Activated naive CD4-positive, alpha-beta T cell treated with anti-CD3 and anti-CD28 coated beads, Interleukin-2, amount 10 ng/mL, durations not matched to agents 7 days and 5 days (primary cell): ENCODE measurements at regions not wholly inside any gene's neighbourhood (a gene's known extent, or its start where the extent isn't known, plus 50 kb on each side); places are given as distances from the start of the nearest gene placed in this dataset.
"Not testable (repeated sequence)": the region's sequence is repeated elsewhere in the genome, so short reads cannot be mapped to it uniquely, and the experiment has no call there.

Experiments
- CTCF ChIA-PET: fragments of 350-600 bp; sonication (Branson Sonifier 250); formaldehyde crosslinking; loops from one replicate; lab custom pipeline; 2021; ENCODE audit warnings: antibody characterized with exemption; lab: Charles Lee
- DNase-seq: peaks from one replicate; pipeline ENCODE4 v3.0.0-alpha.2; 2020
- H3K27ac Mint-ChIP-seq: one replicate; pipeline ENCODE4 v1.8.0; 2021; ENCODE audit warnings: mild to moderate bottlenecking, moderate library complexity, mixed read lengths
- H3K27me3 Mint-ChIP-seq: one replicate; pipeline ENCODE4 v1.8.0; 2021; ENCODE audit warnings: mild to moderate bottlenecking, mixed read lengths
- H3K36me3 Mint-ChIP-seq: one replicate; pipeline ENCODE4 v1.8.0; 2021; ENCODE audit warnings: mixed read lengths
- H3K4me1 Mint-ChIP-seq: one replicate; pipeline ENCODE4 v1.8.0; 2021; ENCODE audit warnings: mixed read lengths
- H3K4me3 Mint-ChIP-seq: one replicate; pipeline ENCODE4 v1.8.0; 2021; ENCODE audit warnings: mild to moderate bottlenecking, moderate library complexity, mixed read lengths
- H3K9me3 Mint-ChIP-seq: one replicate; pipeline ENCODE4 v1.8.0; 2021; ENCODE audit warnings: mixed read lengths

DNA sequence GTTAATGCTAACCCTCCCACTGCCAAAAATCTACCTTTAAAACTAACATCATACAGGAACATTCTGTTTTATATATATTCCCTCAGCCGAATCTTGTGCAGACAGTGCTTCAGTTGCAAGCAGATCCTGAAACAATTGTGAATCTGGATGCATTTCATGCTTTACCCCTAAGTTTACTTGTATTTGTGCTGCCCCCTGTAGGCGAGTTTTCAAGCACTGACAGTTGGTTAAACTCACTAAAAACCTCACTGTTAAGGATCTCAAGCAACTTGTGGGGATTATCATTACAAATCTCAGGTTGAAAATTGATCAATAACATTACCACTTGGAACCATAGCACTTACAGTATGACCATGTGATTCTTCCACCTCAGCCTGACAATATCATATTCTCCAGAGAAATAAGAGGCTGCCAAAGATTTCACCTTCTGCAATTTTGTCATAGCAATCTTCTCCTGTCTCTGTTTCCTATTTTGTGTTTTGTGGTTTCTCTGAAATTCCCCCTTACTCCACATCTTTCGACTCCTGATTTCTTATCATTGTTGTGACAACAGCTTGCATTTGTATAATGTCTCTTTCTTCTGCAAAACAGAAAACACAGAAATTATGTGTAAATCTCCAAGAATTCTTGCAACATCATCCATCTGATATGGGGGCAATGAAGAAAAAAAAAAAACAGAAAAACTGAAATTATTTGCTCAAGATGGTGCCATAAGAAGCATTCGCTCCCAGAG lies 354.6 kb upstream of the SETBP1 start:
- Mint-ChIP-seq H3K36me3 (no peaks in the 10 kb centered on the region), H3K27me3 (no peaks in the 10 kb centered on the region), H3K4me1 (no peaks in the 10 kb centered on the region), H3K27ac (no peak overlapping the region), H3K4me3 (no peak overlapping the region), H3K9me3 (peaks cover 9% of the 10 kb centered on the region)
- DNase-seq, result no peak
- CTCF ChIA-PET, result no interaction called here

DNA sequence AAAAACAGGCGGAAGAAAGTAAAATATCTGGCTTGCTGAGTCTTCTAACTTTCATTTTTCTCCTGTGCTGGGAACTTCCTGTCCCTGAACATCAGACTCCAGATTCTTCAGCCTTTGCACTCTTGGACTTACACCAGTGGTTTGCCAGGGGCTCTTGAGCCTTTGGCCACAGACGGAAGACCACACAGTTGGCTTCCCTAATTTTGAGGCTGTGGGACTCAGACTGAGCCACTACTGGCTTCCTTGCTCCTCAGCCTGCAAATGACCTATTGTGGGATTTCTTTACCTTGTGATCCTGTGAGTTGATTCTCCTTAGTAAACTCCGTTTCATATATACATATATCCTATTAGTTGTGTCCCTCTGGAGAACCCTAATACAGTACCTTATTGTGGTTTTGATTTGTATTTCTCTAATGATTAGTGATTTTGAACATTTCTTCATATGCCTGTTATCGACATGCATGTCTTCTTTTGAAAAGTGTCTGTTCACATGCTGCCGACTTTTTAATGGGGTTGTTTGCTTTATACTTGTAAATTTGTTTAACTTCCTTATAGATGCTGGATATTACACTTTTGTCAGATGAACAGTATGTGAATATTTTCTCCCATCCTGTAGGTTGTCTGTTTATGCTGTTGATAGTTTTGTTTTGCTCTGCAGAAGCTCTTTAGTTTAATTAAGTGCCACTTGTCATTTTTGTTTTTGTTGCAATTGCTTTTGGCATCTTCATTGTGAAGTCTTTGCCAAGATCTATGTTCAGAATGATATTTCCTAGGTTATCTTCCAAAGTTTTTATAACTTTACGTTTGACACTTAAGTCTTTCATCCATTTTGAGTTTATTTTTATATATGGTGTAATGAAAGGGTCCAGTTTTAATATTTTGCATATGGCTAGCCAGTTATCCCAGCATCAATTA lies 348.8 kb upstream of the SETBP1 start:
- no peaks in the 10 kb centered on the region for H3K4me1 Mint-ChIP-seq
- H3K27me3 Mint-ChIP-seq, result no peaks in the 10 kb centered on the region
- no peak overlapping the region for H3K4me3 Mint-ChIP-seq
- no peaks in the 10 kb centered on the region for H3K36me3 Mint-ChIP-seq
- CTCF ChIA-PET, result no interaction called here
- H3K9me3 Mint-ChIP-seq, result peaks cover 11% of the 10 kb centered on the region
- H3K27ac Mint-ChIP-seq, result no peak overlapping the region
- DNase-seq, result no peak

DNA sequence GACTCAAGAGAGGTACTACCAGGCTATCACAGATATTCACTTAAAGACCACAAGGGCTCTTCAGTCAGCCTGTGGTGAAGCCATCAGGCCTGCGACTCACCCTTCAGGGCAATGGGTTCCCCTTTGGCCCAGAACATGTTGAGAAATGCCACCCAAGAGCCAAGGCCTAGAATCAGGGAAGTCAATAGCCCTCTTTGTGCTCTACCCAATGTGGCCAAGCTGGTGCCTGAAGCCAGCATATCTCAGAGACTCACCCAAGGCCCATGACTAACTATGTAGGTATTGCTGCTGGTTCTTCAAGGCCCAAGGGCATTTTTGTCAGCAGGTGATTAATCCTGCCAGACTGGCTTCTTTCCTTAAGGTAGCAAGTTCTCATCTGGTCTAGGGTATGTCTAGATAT lies 338.9 kb upstream of the SETBP1 start:
- no peak for DNase-seq
- Mint-ChIP-seq H3K4me1 (no peaks in the 10 kb centered on the region), H3K9me3 (peaks cover 7% of the 10 kb centered on the region), H3K27ac (no peak overlapping the region), H3K27me3 (no peaks in the 10 kb centered on the region), H3K36me3 (no peaks in the 10 kb centered on the region), H3K4me3 (no peak overlapping the region)
- CTCF ChIA-PET, result no interaction called here

DNA sequence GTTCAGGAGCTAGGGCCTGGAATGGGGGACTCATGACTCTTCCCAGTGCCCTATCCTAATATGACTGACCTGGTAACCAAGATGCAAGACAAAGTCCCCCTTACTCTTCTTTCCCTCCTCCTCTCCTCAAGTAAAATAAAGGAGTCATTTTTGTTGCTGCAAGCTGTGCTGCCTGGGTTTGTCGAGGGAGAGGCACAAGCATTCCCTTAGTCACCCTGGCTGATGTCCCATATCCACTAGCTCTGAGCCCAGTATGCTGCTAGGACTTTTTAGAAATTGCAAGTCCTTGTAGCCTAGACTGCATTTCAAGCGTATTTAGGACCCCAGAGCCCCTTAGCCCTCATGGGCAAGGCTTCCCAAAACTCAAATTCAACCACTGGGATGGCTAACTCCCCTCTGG lies 338.5 kb upstream of the SETBP1 start:
- H3K4me1 Mint-ChIP-seq, result no peaks in the 10 kb centered on the region
- no peaks in the 10 kb centered on the region for H3K36me3 Mint-ChIP-seq
- CTCF ChIA-PET, result no interaction called here
- no peaks in the 10 kb centered on the region for H3K27me3 Mint-ChIP-seq
- peaks cover 7% of the 10 kb centered on the region for H3K9me3 Mint-ChIP-seq
- no peak overlapping the region for H3K27ac Mint-ChIP-seq
- no peak for DNase-seq
- no peak overlapping the region for H3K4me3 Mint-ChIP-seq

GRCh38 chr18:44342946-44343345 lies 337.7 kb upstream of the SETBP1 start:
- H3K36me3 Mint-ChIP-seq, result no peaks in the 10 kb centered on the region
- H3K4me1 Mint-ChIP-seq, result no peaks in the 10 kb centered on the region
- DNase-seq, result no peak
- no peak overlapping the region for H3K4me3 Mint-ChIP-seq
- peaks cover 6% of the 10 kb centered on the region for H3K9me3 Mint-ChIP-seq
- H3K27me3 Mint-ChIP-seq, result no peaks in the 10 kb centered on the region
- CTCF ChIA-PET, result no interaction called here
- H3K27ac Mint-ChIP-seq, result no peak overlapping the region

DNA sequence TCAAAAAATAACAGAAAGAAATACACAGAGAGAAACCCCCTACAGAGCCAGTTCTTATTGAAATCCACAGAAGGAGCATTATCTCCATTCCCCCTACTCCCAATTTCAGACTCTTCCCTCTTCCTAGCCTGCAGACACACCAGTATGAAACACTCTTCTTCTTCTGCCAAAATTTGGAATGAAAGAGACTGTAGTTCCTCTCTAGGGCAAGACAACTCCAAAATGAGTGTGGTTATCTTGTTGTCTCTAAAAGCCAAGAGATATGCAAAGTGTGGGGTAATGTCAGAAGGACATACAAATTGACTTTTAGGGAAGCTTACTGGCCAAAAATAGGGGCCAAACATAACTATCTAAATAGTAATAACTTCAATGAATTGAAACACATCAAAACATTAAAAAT lies 337.1 kb upstream of the SETBP1 start:
- CTCF ChIA-PET, result no interaction called here
- no peak overlapping the region for H3K27ac Mint-ChIP-seq
- no peaks in the 10 kb centered on the region for H3K4me1 Mint-ChIP-seq
- DNase-seq, result no peak
- H3K9me3 Mint-ChIP-seq, result peaks cover 4% of the 10 kb centered on the region
- H3K36me3 Mint-ChIP-seq, result no peaks in the 10 kb centered on the region
- no peaks in the 10 kb centered on the region for H3K27me3 Mint-ChIP-seq
- no peak overlapping the region for H3K4me3 Mint-ChIP-seq

- Mint-ChIP-seq H3K27ac (no peak overlapping the region), H3K36me3 (no peaks in the 10 kb centered on the region), H3K9me3 (peaks cover 9% of the 10 kb centered on the region), H3K27me3 (no peaks in the 10 kb centered on the region), H3K4me3 (no peak overlapping the region), H3K4me1 (no peaks in the 10 kb centered on the region)
- CTCF ChIA-PET, result no interaction called here
- no peak for DNase-seq
Observed at GRCh38 chr18:44356566-44357157, 324.0 kb upstream of the SETBP1 start.

- H3K4me1 Mint-ChIP-seq, result no peaks in the 10 kb centered on the region
- no peaks in the 10 kb centered on the region for H3K36me3 Mint-ChIP-seq
- DNase-seq, result no peak
- H3K4me3 Mint-ChIP-seq, result no peak overlapping the region
- peaks cover 9% of the 10 kb centered on the region for H3K9me3 Mint-ChIP-seq
- CTCF ChIA-PET, result no interaction called here
- H3K27me3 Mint-ChIP-seq, result no peaks in the 10 kb centered on the region
- H3K27ac Mint-ChIP-seq, result no peak overlapping the region
Observed at GRCh38 chr18:44358402-44358801, 322.3 kb upstream of the SETBP1 start.

GRCh38 chr18:44359741-44360140 lies 320.9 kb upstream of the SETBP1 start:
- peak overlapping the region; percentile 42 for H3K27ac Mint-ChIP-seq
- CTCF ChIA-PET, DNase-seq, H3K4me1 Mint-ChIP-seq, H3K36me3 Mint-ChIP-seq, H3K27me3 Mint-ChIP-seq, H3K9me3 Mint-ChIP-seq, H3K4me3 Mint-ChIP-seq: not testable (repeated sequence)

GRCh38 chr18:44362213-44362612 lies 318.5 kb upstream of the SETBP1 start:
- H3K27me3 Mint-ChIP-seq, H3K9me3 Mint-ChIP-seq, DNase-seq, CTCF ChIA-PET, H3K36me3 Mint-ChIP-seq, H3K4me1 Mint-ChIP-seq, H3K4me3 Mint-ChIP-seq, H3K27ac Mint-ChIP-seq: not testable (repeated sequence)

- Mint-ChIP-seq H3K27ac (no peak overlapping the region), H3K9me3 (peaks cover 19% of the 10 kb centered on the region), H3K4me3 (no peak overlapping the region), H3K36me3 (no peaks in the 10 kb centered on the region), H3K27me3 (no peaks in the 10 kb centered on the region), H3K4me1 (no peaks in the 10 kb centered on the region)
- CTCF ChIA-PET, result no interaction called here
- DNase-seq, result no peak
Observed at GRCh38 chr18:44370861-44371260, 309.8 kb upstream of the SETBP1 start.

- Mint-ChIP-seq H3K27ac (no peak overlapping the region), H3K4me3 (no peak overlapping the region), H3K4me1 (no peaks in the 10 kb centered on the region), H3K36me3 (no peaks in the 10 kb centered on the region), H3K27me3 (no peaks in the 10 kb centered on the region), H3K9me3 (peaks cover 23% of the 10 kb centered on the region)
- DNase-seq, result no peak
- CTCF ChIA-PET, result no interaction called here
Observed at GRCh38 chr18:44374966-44375365, 305.7 kb upstream of the SETBP1 start.

DNA sequence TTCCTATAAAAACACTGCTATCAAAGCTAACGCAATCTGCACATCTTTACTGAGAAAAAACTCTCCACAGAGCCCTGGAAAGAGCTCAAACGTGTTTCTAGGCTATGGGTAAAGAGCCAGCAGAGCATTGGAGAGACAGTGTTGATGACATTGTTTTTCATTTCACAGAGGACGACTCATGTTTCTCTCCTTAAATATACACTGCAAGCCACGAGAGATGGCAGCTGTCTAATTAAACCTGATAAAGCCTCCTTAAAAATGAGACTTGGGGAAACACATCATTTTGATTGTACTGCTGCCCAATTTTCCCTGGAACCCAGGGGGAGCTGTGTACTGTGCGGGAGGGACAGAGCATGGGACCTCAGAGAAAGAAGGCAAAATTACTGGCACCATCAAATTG lies 294.3 kb upstream of the SETBP1 start:
- CTCF ChIA-PET, result no interaction called here
- no peak overlapping the region for H3K4me3 Mint-ChIP-seq

DNA sequence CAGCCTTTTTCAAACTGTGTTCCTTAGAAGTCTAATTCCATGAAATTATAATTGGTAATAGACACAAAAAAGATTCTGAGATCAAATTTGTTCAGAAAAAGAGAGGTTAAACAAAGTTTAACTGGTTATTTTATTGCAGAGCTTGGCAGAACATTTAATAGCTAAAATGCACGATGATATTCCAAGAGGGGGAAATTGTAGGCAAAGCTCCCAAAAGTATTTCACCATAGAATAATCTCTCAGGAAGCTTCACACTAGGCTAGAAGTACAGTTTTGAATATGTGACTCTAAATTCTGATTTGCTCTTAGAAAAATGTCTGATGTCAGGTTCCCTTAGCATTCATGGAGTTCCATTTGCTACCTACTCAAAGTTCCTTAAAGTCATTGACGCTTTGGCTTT lies 292.4 kb upstream of the SETBP1 start:
- Mint-ChIP-seq H3K9me3 (peaks cover 2% of the 10 kb centered on the region), H3K4me1 (no peaks in the 10 kb centered on the region), H3K4me3 (no peak overlapping the region), H3K27ac (no peak overlapping the region), H3K27me3 (no peaks in the 10 kb centered on the region), H3K36me3 (no peaks in the 10 kb centered on the region)
- CTCF ChIA-PET, result no interaction called here
- DNase-seq, result no peak

More for the DNA sequence above, 294.3 kb upstream of the SETBP1 start:
- no peaks in the 10 kb centered on the region for H3K4me1 Mint-ChIP-seq
- no peak overlapping the region for H3K27ac Mint-ChIP-seq
- no peak for DNase-seq
- peaks cover 2% of the 10 kb centered on the region for H3K9me3 Mint-ChIP-seq
- H3K27me3 Mint-ChIP-seq, result no peaks in the 10 kb centered on the region
- no peaks in the 10 kb centered on the region for H3K36me3 Mint-ChIP-seq

DNA sequence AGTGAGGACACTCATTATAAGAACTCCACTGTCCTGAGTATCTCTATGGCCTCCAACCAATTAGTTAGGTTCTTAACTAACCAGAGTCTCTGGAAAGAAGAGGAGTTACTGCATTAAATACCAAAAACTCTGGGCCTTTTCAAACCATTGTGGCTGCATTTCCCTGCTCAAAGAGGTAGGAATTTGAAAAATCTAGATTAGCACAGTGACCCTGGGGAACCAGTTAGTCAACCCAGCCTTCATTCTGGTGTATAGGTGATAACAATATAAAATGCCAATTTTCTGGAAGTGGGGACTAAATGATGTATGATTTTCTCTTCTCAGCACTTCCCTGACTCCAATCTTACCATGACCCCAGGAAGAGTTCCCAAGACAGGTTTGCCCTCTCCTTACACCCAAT lies 287.8 kb upstream of the SETBP1 start:
- Mint-ChIP-seq H3K4me3 (no peak overlapping the region), H3K4me1 (no peaks in the 10 kb centered on the region), H3K27me3 (no peaks in the 10 kb centered on the region), H3K27ac (no peak overlapping the region), H3K9me3 (peaks cover 2% of the 10 kb centered on the region), H3K36me3 (no peaks in the 10 kb centered on the region)
- CTCF ChIA-PET, result no interaction called here
- no peak for DNase-seq
